HG02852 (cell line): ENCODE measurements at regions not wholly inside any gene's neighbourhood (a gene's known extent, or its start where the extent isn't known, plus 50 kb on each side); places are given as distances from the start of the nearest gene placed in this dataset.
A peak's percentile ranks its signal among the peaks of the same experiment; 100 is the strongest.

Experiments
- ATAC-seq: cut with Tn5 transposase; IDR thresholded peaks from one replicate; pipeline ENCODE4 v1.9.1; 2021; ENCODE audit warnings: mild to moderate bottlenecking, moderate library complexity; ENCODE audit not compliant: unreplicated experiment

DNA sequence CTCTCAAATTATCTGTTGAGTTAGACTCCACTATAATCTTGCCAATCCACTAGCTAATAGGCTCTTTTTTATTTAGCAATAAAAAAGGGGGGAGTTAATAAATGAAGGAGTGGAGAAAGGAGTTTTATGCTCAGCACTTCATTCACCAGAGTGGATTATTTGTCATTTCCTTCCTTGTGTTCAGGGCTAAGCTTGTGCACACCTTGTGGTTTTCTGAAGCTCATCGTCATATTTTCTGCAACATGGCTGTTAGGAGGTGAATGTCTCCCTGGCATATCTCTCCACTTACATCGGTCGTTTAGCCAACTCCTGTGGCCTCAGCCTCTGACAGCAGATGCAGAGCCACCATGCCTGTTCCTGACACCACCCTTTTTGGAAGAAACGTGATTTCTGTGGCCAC is 83.9 kb upstream of the MTNR1B start:
- no peak for ATAC-seq

DNA sequence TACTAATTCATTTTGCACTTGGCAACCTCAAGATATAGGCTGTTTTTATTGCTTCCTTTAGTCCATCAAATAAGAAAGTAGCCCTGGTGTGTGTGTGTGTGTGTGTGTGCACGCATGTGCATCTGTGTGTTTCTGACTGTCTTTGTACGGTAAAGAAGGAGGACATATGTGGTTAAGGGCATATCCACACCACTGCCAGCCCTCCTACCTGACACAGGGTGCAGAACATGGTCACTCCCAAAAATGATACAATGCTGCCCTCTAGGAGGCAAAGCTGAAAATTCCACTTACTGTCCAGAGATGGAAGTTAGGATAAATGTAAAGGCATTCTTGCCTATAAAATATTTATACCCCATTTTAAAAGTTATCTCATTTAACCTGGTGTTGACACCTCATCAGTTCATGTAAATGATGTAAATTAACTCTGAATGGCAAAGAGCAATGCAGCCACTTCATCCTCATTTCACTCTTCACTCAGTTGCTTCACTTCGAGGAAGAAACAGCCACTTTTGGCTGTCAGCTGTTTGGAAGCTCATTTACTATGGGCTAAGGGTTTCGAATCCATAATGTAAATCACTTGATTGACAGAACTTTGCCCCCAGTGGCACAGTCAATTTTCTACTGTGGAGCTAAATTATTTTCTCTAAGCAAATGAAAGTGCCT is 83.1 kb upstream of the MTNR1B start:
- ATAC-seq, result peak; percentile 67

GRCh38 chr11:92888696-92889095 is 80.8 kb upstream of the MTNR1B start:
- no peak for ATAC-seq

DNA sequence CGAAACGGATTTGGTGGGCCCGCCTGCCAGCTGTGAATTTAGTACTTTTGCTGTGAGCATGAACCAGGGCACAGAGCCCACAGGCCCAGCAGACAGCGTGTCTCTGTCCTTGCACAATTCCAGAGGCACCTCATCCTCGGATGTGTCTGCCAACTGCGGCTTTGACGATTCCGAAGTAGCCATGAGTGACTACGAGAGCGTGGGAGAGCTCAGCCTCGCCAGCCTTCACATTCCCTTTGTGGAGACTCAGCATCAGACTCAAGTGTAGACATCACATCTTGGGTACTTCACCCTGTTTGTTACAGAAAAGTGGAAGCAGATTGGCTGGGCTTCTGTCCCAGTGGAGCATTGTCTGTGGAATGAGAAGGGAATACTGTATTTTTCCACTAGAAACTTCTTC is 78.6 kb upstream of the MTNR1B start:
- no peak for ATAC-seq

- no peak for ATAC-seq
Observed at GRCh38 chr11:92892802-92893684, 76.4 kb upstream of the MTNR1B start.

GRCh38 chr11:92894197-92894596 is 75.3 kb upstream of the MTNR1B start:
- no peak for ATAC-seq

DNA sequence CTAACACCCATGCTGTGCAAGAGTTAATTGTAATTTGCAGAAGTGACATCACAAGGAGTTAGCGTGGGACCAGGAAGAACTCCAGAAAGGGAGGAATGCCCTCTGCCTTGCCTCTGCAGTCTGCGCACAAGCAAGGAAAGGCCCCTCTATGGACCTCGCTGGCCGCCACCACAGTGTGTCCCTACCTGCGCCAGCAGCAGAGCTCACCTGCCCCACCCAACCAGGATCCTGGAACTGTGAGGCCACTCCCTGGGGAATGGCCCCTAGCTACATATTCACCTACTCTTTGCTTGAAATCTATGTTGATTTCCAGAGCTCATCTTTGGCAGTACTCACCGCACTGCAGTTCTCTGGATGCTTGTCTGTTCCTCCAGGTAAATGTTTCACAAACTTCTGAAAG is 72.0 kb upstream of the MTNR1B start:
- ATAC-seq, result no peak

- ATAC-seq, result no peak
Observed at GRCh38 chr11:92902417-92902816, 67.0 kb upstream of the MTNR1B start.

- no peak for ATAC-seq
Observed at GRCh38 chr11:92907671-92908070, 61.8 kb upstream of the MTNR1B start.

GRCh38 chr11:92909214-92909613 is 60.2 kb upstream of the MTNR1B start:
- ATAC-seq, result no peak

GRCh38 chr11:92911478-92911877 is 58.0 kb upstream of the MTNR1B start:
- no peak for ATAC-seq

GRCh38 chr11:92915551-92915950 is 53.9 kb upstream of the MTNR1B start:
- no peak for ATAC-seq

DNA sequence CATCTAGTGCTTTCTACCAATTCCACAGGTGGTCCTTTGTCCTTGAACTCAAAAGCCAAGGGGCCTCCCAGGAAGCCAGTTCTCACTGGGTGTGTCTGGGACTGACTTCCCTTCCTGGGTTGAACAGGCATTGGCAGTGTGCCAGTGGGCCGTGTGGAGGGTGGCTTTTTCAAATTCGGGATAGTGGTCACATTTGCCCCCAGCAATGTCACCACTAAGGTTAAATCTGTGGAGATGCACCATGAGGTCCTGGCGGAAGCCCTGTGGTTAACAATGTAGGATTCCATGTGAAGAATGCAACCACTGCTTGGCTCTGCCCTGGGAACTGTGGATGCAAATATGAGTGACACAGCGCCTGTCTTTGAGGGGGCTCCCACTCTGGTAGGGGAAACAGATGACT is 53.2 kb upstream of the MTNR1B start:
- no peak for ATAC-seq

DNA sequence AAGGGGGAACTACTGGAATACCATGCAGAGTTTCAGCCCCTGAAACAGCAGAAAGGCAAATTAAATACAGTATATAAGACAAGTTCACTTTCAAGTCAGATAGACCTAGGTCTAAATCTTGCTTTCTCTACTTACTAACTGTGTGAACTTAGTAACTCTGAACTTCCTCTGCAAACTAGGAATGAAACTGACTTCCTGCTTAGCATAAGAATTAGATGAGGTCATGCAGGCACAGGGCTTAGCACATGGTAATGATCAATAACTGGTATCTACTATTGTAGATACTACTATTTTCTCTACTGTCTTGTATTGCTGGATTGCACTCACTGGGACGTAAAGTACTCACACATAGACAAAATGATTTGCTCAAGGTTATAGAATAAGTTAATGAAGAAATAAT is 51.5 kb upstream of the MTNR1B start:
- ATAC-seq, result no peak

DNA sequence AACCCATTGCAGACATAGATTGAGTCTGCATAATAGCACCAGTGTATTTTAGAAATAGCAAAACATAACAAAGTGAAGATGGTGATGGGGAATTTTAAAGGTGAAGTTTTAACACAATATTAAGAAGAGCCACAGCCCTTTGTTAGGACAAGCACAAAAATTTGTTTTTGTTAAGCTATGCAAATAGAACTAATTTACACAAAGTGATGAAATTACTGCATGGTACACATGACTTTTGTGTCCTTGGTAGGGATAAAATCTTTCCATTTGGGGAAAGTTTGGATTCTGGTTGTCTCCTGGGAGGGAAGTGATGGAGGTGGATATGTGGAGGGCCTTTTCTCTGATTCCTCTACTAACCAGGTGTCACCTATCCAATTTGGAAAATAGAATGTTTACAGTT is 50.4 kb upstream of the MTNR1B start:
- no peak for ATAC-seq
